ENCODE measurements at regions not wholly inside any gene's neighbourhood (a gene's known extent, or its start where the extent isn't known, plus 50 kb on each side); places are given as distances from the start of the nearest gene placed in this dataset.

- no peaks in the 10 kb centered on the region for H3K27me3 ChIP-seq (ENCODE audit: control insufficient read depth in 2 of 2, insufficient read depth in 2 of 2, low read length in 2 of 2)
- no TSS peak for BruUV-seq (replicated peaks)
- no peak overlapping the region for H2AFZ ChIP-seq (ENCODE audit: low read depth, low read length)
- H4K20me1 ChIP-seq (replicated peaks; ENCODE audit: control insufficient read depth, extremely low read depth, insufficient read depth, low read length): no peaks in the 10 kb centered on the region
- no peaks in the 10 kb centered on the region for H3K79me2 ChIP-seq (ENCODE audit: control insufficient read depth, insufficient read depth, low read length)
- no peaks in the 10 kb centered on the region for H3K36me3 ChIP-seq (ENCODE audit: control insufficient read depth in 2 of 2, extremely low read depth in 1 of 2, insufficient read depth in 2 of 2, low read length in 2 of 2)
- CTCF ChIA-PET: interaction anchor here (2.1 kb wide), 1 partner anchor 10 kb away, joined by 6 read pairs; no protein-coding TSS in a partner anchor
- dilution Hi-C loops (cut with MboI; ENCODE audit: extremely low pct_ligation_motif_present, low sequenced_read_pairs): no loop called here
- no peak overlapping the region for H3K27ac ChIP-seq (ENCODE audit: insufficient read depth, low read depth, low read length)
- H3K9me1 ChIP-seq (replicated peaks; ENCODE audit: control insufficient read depth, extremely low read depth, insufficient read depth, low read length): no peaks in the 10 kb centered on the region
- intact Hi-C loops (cut with micrococcal nuclease): no loop called here
- no peaks in the 10 kb centered on the region for H3K9me3 ChIP-seq (replicated peaks; ENCODE audit: control insufficient read depth, insufficient read depth, low read length)
- no peak overlapping the region for H3K9ac ChIP-seq (replicated peaks; ENCODE audit: extremely low read depth, insufficient read depth, low read length)
- no peak overlapping the region for H3K4me2 ChIP-seq (ENCODE audit: insufficient read depth, low read length)
- DNase-seq (ENCODE audit: low read depth, low spot score) (no peak), FAIRE-seq (no peak)
- TF ChIP-seq GATA2 (IDR thresholded peaks at IDR 0.05; ENCODE audit: insufficient read depth, insufficient read length, low read depth, low read length): no peak
- no peak for TF ChIP-seq FOS (IDR thresholded peaks at IDR 0.05; ENCODE audit: borderline replicate concordance, insufficient read depth, low read length)
- TF ChIP-seq CTCF (IDR thresholded peaks at IDR 0.05; ENCODE audit: extremely low read depth in 1 of 2, insufficient read depth in 1 of 2, low read depth in 1 of 2, low read length in 2 of 2): no peak
- TF ChIP-seq POLR2AphosphoS5 (IDR thresholded peaks at IDR 0.05; ENCODE audit: insufficient read depth, low read depth, low read length): no peak
- no peak for TF ChIP-seq MYC (IDR thresholded peaks at IDR 0.05; ENCODE audit: low read depth, low read length)
- TF ChIP-seq, protein P1, sequence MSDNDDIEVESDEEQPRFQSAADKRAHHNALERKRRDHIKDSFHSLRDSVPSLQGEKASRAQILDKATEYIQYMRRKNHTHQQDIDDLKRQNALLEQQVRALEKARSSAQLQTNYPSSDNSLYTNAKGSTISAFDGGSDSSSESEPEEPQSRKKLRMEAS (IDR thresholded peaks at IDR 0.05; ENCODE audit: insufficient read depth, insufficient read length): no peak
- TF ChIP-seq POLR2A (IDR thresholded peaks at IDR 0.05; ENCODE audit: low read depth, low read length): no peak
- TF ChIP-seq JUN (IDR thresholded peaks at IDR 0.05; ENCODE audit: borderline replicate concordance, insufficient read depth, insufficient read length, low read depth): no peak
- no peak for TF ChIP-seq EZH2 (IDR thresholded peaks at IDR 0.05; ENCODE audit: borderline replicate concordance, low read depth, low read length, severe bottlenecking)
- no peaks in the 10 kb centered on the region for H3K4me1 ChIP-seq (ENCODE audit: control insufficient read depth, extremely low read depth, insufficient read depth, low read length)
- POLR2A ChIA-PET: no interaction called here
- no peak overlapping the region for H3K4me3 ChIP-seq (replicated peaks in 1 of 3; ENCODE audit: insufficient read depth in 1 of 3, low read depth in 1 of 3, low read length in 3 of 3)
These were observed 72.1 kb upstream of the MAP4K4 start for GRCh38 chr2:101625387-101625786.
